OCI-LY1 (cell line): ENCODE measurements at regions not wholly inside any gene's neighbourhood (a gene's known extent, or its start where the extent isn't known, plus 50 kb on each side); places are given as distances from the start of the nearest gene placed in this dataset.

Experiments used
- H2AFZ ChIP-seq: fragments of 200-600 bp; sonication (generic), shearing (Covaris generic); 2 replicates; pipeline ENCODE4 v1.6.0; 2014; ENCODE audit warnings: antibody characterized with exemption, mild to moderate bottlenecking, low read length
- H3F3A ChIP-seq: fragments of 200-600 bp; sonication (generic), shearing (Covaris generic); 2 replicates; pipeline ENCODE4 v1.6.0; 2014; ENCODE audit warnings: mild to moderate bottlenecking, antibody characterized with exemption, low read length, moderate library complexity; ENCODE audit not compliant: insufficient read depth
- H3K27ac ChIP-seq: fragments of 200-600 bp; sonication (generic); 2 replicates; pipeline ENCODE4 v1.5.1; 2014; ENCODE audit warnings: low read length, mixed run types, mild to moderate bottlenecking, low read depth; ENCODE audit not compliant: poor library complexity, severe bottlenecking
- H3K27me3 ChIP-seq: fragments of 200-600 bp; sonication (generic); 2 replicates; pipeline ENCODE4 v1.6.0; 2014; ENCODE audit warnings: antibody characterized with exemption, mild to moderate bottlenecking, low read length, moderate library complexity; ENCODE audit not compliant: insufficient read depth
- H3K36me3 ChIP-seq: fragments of 200-600 bp; sonication (generic); 2 replicates; pipeline ENCODE4 v1.6.1; 2014; ENCODE audit warnings: mild to moderate bottlenecking, antibody characterized with exemption, low read length, moderate library complexity, mixed read lengths; ENCODE audit not compliant: insufficient read depth
- H3K4me1 ChIP-seq: fragments of 200-600 bp; sonication (generic); 2 replicates; pipeline ENCODE4 v1.5.1; 2014; ENCODE audit warnings: mild to moderate bottlenecking, low read length, moderate library complexity; ENCODE audit not compliant: insufficient read depth, severe bottlenecking
- H3K4me2 ChIP-seq: fragments of 200-600 bp; sonication (generic), shearing (Covaris generic); 2 replicates; pipeline ENCODE4 v1.6.1; 2014; ENCODE audit warnings: low read length
- H3K4me3 ChIP-seq: fragments of 200-600 bp; sonication (generic); 2 replicates; pipeline ENCODE4 v1.5.1; 2014; ENCODE audit warnings: low read length, low read depth, mild to moderate bottlenecking, mixed read lengths; ENCODE audit not compliant: poor library complexity, severe bottlenecking
- H3K79me2 ChIP-seq: fragments of 200-600 bp; shearing (Covaris generic); 2 replicates; pipeline ENCODE4 v1.6.1; 2016; ENCODE audit warnings: mixed run types, low read length, mixed read lengths; ENCODE audit not compliant: insufficient read depth
- H3K9ac ChIP-seq: fragments of 200-600 bp; sonication (generic), shearing (Covaris generic); 2 replicates; pipeline ENCODE4 v1.6.1; 2014; ENCODE audit warnings: mild to moderate bottlenecking, low read length, mixed read lengths
- H3K9me2 ChIP-seq: fragments of 200-600 bp; sonication (generic), shearing (Covaris generic); 2 replicates; pipeline ENCODE4 v1.6.1; 2014; ENCODE audit warnings: low read depth, mild to moderate bottlenecking, low read length, mixed read lengths
- H3K9me3 ChIP-seq: fragments of 200-600 bp; shearing (Covaris generic); 2 replicates; pipeline ENCODE4 v1.6.1; 2014; ENCODE audit warnings: low read length, mixed read lengths
- H4K20me1 ChIP-seq: fragments of 200-600 bp; sonication (generic), shearing (Covaris generic); 2 replicates; pipeline ENCODE4 v1.6.0; 2016; ENCODE audit warnings: mild to moderate bottlenecking, low read length; ENCODE audit not compliant: insufficient read depth
- EZH2 ChIP-seq: fragments of 200-600 bp; sonication (generic), shearing (Covaris generic); IDR thresholded peaks from 2 replicates; pipeline ENCODE4 v1.8.0; 2017; ENCODE audit warnings: borderline replicate concordance, mixed run types, mild to moderate bottlenecking, antibody characterized with exemption, low read length, moderate library complexity, mixed read lengths
- TF ChIP-seq, protein P1 (sequence below): fragments of 200-600 bp; sonication (generic), shearing (Covaris generic); IDR thresholded peaks from 2 replicates; pipeline ENCODE4 v1.5.1; 2017; ENCODE audit warnings: mild to moderate bottlenecking, antibody characterized with exemption, low read length, moderate library complexity, mixed read lengths

- Histone ChIP-seq H2AFZ (no peak overlapping the region), H3K4me3 (no peak overlapping the region), H3K9ac (no peak overlapping the region), H3K9me3 (no peaks in the 10 kb centered on the region), H3F3A (no peaks in the 10 kb centered on the region), H4K20me1 (no peaks in the 10 kb centered on the region), H3K27ac (no peak overlapping the region), H3K27me3 (no peaks in the 10 kb centered on the region), H3K9me2 (no peaks in the 10 kb centered on the region), H3K79me2 (no peaks in the 10 kb centered on the region), H3K4me1 (no peaks in the 10 kb centered on the region), H3K4me2 (no peak overlapping the region), H3K36me3 (no peaks in the 10 kb centered on the region)
- TF ChIP-seq EZH2 = no peak
- TF ChIP-seq, protein P1, sequence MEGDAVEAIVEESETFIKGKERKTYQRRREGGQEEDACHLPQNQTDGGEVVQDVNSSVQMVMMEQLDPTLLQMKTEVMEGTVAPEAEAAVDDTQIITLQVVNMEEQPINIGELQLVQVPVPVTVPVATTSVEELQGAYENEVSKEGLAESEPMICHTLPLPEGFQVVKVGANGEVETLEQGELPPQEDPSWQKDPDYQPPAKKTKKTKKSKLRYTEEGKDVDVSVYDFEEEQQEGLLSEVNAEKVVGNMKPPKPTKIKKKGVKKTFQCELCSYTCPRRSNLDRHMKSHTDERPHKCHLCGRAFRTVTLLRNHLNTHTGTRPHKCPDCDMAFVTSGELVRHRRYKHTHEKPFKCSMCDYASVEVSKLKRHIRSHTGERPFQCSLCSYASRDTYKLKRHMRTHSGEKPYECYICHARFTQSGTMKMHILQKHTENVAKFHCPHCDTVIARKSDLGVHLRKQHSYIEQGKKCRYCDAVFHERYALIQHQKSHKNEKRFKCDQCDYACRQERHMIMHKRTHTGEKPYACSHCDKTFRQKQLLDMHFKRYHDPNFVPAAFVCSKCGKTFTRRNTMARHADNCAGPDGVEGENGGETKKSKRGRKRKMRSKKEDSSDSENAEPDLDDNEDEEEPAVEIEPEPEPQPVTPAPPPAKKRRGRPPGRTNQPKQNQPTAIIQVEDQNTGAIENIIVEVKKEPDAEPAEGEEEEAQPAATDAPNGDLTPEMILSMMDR = no peak
Observed at GRCh38 chr6:71396410-71396801, 107.8 kb downstream of the OGFRL1 start.

DNA sequence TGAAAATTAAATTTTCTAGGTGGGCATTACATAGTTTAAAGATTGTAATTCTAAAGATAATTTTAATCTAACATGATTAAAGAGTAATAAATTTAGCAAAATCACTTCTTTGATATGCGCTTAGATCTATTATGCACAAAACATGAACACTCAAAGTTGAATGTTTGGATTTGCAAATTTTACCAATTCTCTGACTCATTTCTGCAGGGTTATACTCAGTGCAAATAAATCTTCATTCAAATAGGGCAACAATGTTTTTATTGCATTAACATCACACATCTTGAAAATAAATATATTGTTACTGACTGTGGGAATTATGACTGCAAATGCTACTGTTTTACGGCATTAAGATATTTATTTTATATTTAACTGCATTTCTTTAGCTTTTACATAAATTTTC lies 110.7 kb downstream of the OGFRL1 start:
- no peaks in the 10 kb centered on the region for H3F3A ChIP-seq
- no peaks in the 10 kb centered on the region for H3K36me3 ChIP-seq
- H3K9me2 ChIP-seq = no peaks in the 10 kb centered on the region
- no peaks in the 10 kb centered on the region for H3K9me3 ChIP-seq
- H3K27ac ChIP-seq = no peak overlapping the region
- H2AFZ ChIP-seq = no peak overlapping the region
- H3K9ac ChIP-seq = no peak overlapping the region
- no peaks in the 10 kb centered on the region for H3K4me1 ChIP-seq
- TF ChIP-seq, protein P1 = no peak
- TF ChIP-seq EZH2 = no peak
- no peak overlapping the region for H3K4me3 ChIP-seq
- no peaks in the 10 kb centered on the region for H4K20me1 ChIP-seq
- H3K79me2 ChIP-seq = no peaks in the 10 kb centered on the region
- no peaks in the 10 kb centered on the region for H3K27me3 ChIP-seq
- no peak overlapping the region for H3K4me2 ChIP-seq

DNA sequence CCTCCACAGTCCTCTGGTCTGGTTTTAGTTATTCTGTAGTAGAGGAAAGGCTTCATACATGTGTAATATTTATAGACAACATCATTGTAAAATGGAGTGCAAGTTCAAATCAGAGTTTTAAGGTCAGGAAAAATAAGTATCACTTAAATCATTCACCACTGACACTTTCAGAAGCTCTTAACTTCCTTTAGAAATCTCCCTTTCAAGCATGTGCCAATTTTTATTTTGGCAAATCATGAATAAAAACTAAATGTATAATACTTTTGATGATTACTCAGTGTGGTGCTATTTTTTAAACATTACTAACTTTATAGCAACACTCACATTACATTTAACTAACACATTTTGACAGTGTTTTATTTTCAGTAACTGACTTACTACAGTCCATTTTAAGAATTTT lies 112.2 kb downstream of the OGFRL1 start:
- H3K4me2 ChIP-seq = no peak overlapping the region
- no peaks in the 10 kb centered on the region for H3K27me3 ChIP-seq
- H3K4me1 ChIP-seq = no peaks in the 10 kb centered on the region
- TF ChIP-seq, protein P1 = no peak
- no peak for TF ChIP-seq EZH2
- no peaks in the 10 kb centered on the region for H3K9me2 ChIP-seq
- H3K9me3 ChIP-seq = no peaks in the 10 kb centered on the region
- no peak overlapping the region for H3K9ac ChIP-seq
- H3F3A ChIP-seq = no peaks in the 10 kb centered on the region
- H2AFZ ChIP-seq = no peak overlapping the region
- H3K79me2 ChIP-seq = no peaks in the 10 kb centered on the region
- no peaks in the 10 kb centered on the region for H3K36me3 ChIP-seq
- H4K20me1 ChIP-seq = no peaks in the 10 kb centered on the region
- H3K4me3 ChIP-seq = no peak overlapping the region
- no peak overlapping the region for H3K27ac ChIP-seq
